ENCODE measurements at regions not wholly inside any gene's neighbourhood (a gene's known extent, or its start where the extent isn't known, plus 50 kb on each side); places are given as distances from the start of the nearest gene placed in this dataset.

DNA sequence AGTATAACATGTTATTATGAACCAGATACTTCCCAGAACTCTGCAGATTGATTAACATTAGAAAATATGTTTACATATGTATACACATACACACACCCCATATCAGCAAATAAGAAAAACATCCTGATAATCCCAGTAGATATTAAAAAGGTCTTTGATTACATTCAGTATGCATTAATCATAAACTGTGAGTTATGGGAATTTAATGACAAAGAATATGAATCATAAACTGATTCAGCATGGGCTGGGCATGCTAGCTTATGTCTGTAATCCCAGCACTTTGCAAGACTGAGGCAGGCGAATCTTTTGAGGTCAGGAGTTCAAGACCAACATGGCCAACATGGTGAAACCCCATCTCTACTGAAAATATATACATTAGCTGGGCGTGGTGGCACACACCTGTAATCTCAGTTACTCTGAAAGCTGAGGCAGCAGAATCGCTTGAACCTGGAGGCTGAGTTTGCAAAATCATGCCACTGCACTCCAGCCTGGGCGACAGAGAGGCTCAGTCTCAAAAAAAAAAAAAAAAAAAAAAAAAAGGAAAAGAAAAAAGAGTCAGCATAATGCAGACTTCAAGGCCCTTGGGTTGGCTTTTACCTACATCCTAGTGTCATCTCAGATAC, 581.9 kb upstream of the PRR20A start:
- TF ChIP-seq EZH2 (IDR thresholded peaks at IDR 0.05) (no peak), POLR2AphosphoS5 (IDR thresholded peaks at IDR 0.05; ENCODE audit: borderline replicate concordance, low read depth, low read length) (no peak), FOXP2 (optimal IDR thresholded peaks at IDR 0.05; ENCODE audit: control extremely low read depth, extremely low read length, insufficient read depth) (no peak)
